ENCODE measurements at regions not wholly inside any gene's neighbourhood (a gene's known extent, or its start where the extent isn't known, plus 50 kb on each side); places are given as distances from the start of the nearest gene placed in this dataset.

DNA sequence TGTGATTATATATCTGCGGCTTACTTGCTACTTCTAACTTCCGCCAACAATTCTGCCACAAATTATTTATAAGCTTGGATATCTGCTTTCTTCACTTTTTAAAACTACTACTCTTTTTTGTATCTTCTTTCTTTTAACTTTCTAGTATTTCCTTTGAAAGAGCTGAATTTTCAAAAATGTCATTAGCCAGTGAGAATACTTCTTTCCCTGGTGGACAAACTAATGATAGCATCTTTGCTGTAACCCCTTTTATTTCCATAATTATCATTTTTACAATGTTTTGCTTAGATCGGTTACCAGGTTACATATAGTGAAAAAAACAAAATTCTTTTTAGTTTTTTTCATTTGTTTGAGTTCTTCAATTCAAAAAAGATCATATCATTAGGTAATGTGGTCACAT lies 355.9 kb upstream of the ADGRL4 start:
- peaks cover 0 to 4% (median 0%) of the 10 kb centered on the region in 3 donors for H3K9me3 ChIP-seq
- no peaks in the 10 kb centered on the region for H3K4me1 ChIP-seq
- intact Hi-C loops (cut with DNase I): no loop called here
- no peak overlapping the region for H3K27ac ChIP-seq
- TF ChIP-seq POLR2A (IDR thresholded peaks at IDR 0.05): no peak
- TF ChIP-seq, protein P1, sequence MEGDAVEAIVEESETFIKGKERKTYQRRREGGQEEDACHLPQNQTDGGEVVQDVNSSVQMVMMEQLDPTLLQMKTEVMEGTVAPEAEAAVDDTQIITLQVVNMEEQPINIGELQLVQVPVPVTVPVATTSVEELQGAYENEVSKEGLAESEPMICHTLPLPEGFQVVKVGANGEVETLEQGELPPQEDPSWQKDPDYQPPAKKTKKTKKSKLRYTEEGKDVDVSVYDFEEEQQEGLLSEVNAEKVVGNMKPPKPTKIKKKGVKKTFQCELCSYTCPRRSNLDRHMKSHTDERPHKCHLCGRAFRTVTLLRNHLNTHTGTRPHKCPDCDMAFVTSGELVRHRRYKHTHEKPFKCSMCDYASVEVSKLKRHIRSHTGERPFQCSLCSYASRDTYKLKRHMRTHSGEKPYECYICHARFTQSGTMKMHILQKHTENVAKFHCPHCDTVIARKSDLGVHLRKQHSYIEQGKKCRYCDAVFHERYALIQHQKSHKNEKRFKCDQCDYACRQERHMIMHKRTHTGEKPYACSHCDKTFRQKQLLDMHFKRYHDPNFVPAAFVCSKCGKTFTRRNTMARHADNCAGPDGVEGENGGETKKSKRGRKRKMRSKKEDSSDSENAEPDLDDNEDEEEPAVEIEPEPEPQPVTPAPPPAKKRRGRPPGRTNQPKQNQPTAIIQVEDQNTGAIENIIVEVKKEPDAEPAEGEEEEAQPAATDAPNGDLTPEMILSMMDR (IDR thresholded peaks at IDR 0.05): no peak
- H3K27me3 ChIP-seq: no peaks in the 10 kb centered on the region
- 84 to 93% methylated on average over 3 of the region's 3 CpGs for WGBS, 2 donors
- no peak for DNase-seq
- no peaks in the 10 kb centered on the region for H3K36me3 ChIP-seq
- H3K4me3 ChIP-seq: no peak overlapping the region

DNA sequence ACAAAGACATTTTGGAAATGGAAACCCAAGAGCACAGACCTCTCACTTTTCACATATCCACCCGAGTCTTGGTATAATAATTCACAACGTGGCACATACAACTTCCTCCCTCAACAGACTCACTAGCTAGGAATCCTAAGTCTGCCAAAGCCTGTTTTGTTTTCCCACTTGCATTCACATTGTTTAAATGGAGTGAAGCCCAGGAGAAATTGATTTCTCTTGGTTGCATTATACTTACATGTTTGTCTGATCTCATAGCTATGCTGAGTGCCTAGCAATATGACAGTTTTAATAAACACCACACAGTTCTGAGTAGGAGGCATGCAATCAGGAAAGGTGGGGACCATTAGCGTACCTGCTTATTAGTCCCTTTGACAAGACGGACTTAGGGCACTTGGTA lies 348.6 kb upstream of the ADGRL4 start:
- H3K4me1 ChIP-seq: no peaks in the 10 kb centered on the region
- H3K27me3 ChIP-seq: no peaks in the 10 kb centered on the region
- no peak for DNase-seq
- no peaks in the 10 kb centered on the region for H3K36me3 ChIP-seq
- no peak overlapping the region for H3K27ac ChIP-seq
- intact Hi-C loops (cut with DNase I): no loop called here
- H3K4me3 ChIP-seq: no peak overlapping the region
- peaks cover 0 to 2% (median 0%) of the 10 kb centered on the region in 3 donors for H3K9me3 ChIP-seq
- no peak for TF ChIP-seq POLR2A (IDR thresholded peaks at IDR 0.05)
- TF ChIP-seq, protein P1 (IDR thresholded peaks at IDR 0.05): no peak
- WGBS, 2 donors: 60 to 72% methylated on average over 4 of the region's 4 CpGs

DNA sequence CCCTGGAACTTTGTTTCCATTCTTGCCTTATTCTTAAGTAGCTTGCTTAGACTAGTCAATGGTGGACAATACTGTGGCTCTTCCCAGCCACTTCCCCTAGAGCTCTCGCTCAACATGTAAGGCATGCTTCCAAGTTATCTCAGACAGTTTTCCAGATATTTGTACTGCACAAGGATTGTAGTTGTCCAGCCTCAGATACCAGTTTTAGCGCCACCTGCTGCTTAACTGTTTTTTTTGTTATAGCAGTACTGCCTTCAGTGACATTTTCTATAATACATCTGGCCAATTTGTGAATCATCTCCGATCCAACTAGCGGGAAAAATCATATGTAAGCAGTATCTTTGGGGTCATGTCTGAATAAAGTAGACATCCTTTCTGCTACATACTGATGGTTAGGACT lies 346.7 kb upstream of the ADGRL4 start:
- H3K27me3 ChIP-seq: no peaks in the 10 kb centered on the region
- intact Hi-C loops (cut with DNase I): no loop called here
- TF ChIP-seq, protein P1 (IDR thresholded peaks at IDR 0.05): peak in 3 of 6 experiments; percentile 12 to 20 (median 18)
- no peak for TF ChIP-seq POLR2A (IDR thresholded peaks at IDR 0.05)
- no peaks in the 10 kb centered on the region for H3K36me3 ChIP-seq
- 54 to 60% methylated on average over 4 of the region's 4 CpGs for WGBS, 2 donors
- no peak overlapping the region for H3K4me3 ChIP-seq
- no peak overlapping the region for H3K27ac ChIP-seq
- H3K4me1 ChIP-seq: no peaks in the 10 kb centered on the region
- no peak for DNase-seq
- no peaks in the 10 kb centered on the region for H3K9me3 ChIP-seq

DNA sequence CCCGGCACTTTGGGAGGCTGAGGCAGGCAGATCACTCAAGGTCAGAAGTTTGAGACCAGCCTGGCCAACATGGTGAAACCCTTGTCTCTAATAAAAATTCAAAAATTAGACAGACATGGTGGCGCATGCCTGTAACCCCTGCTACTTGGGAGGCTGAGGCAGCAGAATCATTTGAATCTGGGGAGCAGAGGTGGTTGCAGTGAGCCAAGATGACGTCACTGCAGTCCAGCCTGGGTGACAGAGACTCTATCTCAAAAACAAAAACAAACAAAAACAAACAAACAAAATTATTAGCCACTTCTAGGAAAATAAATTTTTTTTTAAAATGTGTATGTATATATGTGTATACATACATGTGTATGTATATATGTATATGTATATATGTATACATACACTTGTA lies 320.3 kb upstream of the ADGRL4 start:
- intact Hi-C loops (cut with DNase I): no loop called here
- no peak for DNase-seq
- no peak for TF ChIP-seq POLR2A (IDR thresholded peaks at IDR 0.05)
- TF ChIP-seq, protein P1 (IDR thresholded peaks at IDR 0.05): no peak
- 75 to 81% methylated on average over 3 of the region's 3 CpGs for WGBS, 2 donors
- no peak overlapping the region for H3K4me3 ChIP-seq
- H3K27ac ChIP-seq: no peak overlapping the region
- no peaks in the 10 kb centered on the region for H3K4me1 ChIP-seq
- H3K36me3 ChIP-seq: no peaks in the 10 kb centered on the region
- no peaks in the 10 kb centered on the region for H3K27me3 ChIP-seq
- H3K9me3 ChIP-seq: no peaks in the 10 kb centered on the region

DNA sequence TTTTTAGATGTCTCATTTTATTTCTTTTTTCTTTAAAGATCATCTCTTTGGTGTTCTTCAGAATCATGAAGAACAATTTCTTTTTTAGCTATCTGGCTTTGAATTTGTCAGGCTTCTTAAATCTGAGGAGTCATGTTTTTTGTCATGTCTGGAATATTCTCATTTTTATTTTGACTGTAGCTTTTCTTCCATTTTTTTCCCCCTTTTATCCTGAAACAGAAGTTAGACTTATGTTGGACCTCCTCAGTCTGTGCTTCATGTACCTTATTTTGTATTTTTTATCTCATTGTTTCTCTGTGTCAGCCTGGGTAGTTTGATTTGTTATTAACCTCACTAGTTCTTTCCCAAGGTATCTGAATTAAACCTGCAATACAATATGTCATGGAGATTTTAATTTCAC lies 319.2 kb upstream of the ADGRL4 start:
- H3K36me3 ChIP-seq: no peaks in the 10 kb centered on the region
- intact Hi-C loops (cut with DNase I): no loop called here
- no peak overlapping the region for H3K4me3 ChIP-seq
- no peak for DNase-seq
- no peaks in the 10 kb centered on the region for H3K4me1 ChIP-seq
- no peak overlapping the region for H3K27ac ChIP-seq
- no peaks in the 10 kb centered on the region for H3K9me3 ChIP-seq
- H3K27me3 ChIP-seq: no peaks in the 10 kb centered on the region
- TF ChIP-seq, protein P1 (IDR thresholded peaks at IDR 0.05): no peak
- no peak for TF ChIP-seq POLR2A (IDR thresholded peaks at IDR 0.05)
